ENCODE measurements at regions not wholly inside any gene's neighbourhood (a gene's known extent, or its start where the extent isn't known, plus 50 kb on each side); places are given as distances from the start of the nearest gene placed in this dataset.
A peak's percentile ranks its signal among the peaks of the same experiment; 100 is the strongest.

- DNase-seq: no peak
Observed at GRCh38 chr13:53150568-53150967, 122.0 kb downstream of the OLFM4 start.

GRCh38 chr13:53151336-53152056 is 122.9 kb downstream of the OLFM4 start:
- peak; percentile 71 for DNase-seq

DNA sequence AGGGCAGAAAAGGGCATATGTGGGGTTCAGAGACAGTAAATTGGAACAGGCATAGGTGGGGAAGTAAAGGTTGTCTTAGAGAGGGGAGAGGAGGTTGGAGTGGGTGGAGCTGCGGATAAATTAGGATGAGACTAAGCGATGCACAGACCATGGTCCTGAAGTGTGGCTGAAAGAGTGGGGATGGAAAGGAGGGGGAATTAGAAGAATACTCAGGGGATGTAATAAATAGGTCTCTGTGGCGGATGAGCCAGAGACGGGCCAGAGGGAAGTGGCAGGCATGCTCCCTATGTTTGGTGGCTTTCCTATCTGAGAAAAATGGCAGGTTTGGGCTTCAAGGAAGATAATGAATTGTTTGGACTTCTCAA is 123.4 kb downstream of the OLFM4 start:
- DNase-seq: no peak

DNA sequence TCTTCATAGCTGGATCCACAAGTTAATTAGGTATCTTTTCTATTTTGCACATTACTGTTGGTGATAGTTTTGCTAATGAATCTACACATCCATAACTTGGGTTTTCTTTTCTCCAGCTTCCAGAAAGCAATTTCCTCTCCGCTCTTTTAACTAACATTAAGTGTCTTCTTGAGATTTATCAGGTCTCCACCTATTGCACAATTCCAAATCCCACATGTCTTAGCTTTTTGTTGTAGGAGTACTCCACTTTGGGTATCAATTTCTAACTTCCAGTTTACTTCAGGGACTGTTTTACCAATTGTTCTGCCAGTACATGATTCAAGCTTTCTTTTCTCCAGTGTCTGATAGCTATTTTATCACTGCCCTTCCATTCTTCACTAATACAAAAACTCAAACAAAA is 129.6 kb downstream of the OLFM4 start:
- no peak for DNase-seq

DNA sequence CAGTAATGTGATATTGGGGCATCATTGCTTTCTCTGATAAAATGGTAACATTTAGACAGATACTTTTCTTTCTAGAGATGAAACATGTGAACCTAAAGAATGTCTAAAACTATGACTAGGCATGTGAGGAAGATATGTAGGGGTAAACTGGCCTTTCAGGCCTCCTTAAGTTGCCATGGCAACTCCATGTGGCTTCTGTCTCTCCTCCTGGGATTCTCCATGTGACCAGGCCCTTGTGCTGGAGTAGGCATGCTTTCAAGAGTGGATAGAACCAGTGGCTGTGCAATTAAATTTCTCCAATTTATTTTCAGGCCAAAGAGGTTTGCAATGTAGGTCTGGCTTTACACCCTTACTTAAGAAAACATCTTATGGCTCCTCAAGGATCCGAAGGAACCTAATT is 130.8 kb downstream of the OLFM4 start:
- DNase-seq: no peak

- DNase-seq: no peak
Observed at GRCh38 chr13:53160211-53160610, 131.6 kb downstream of the OLFM4 start.

DNA sequence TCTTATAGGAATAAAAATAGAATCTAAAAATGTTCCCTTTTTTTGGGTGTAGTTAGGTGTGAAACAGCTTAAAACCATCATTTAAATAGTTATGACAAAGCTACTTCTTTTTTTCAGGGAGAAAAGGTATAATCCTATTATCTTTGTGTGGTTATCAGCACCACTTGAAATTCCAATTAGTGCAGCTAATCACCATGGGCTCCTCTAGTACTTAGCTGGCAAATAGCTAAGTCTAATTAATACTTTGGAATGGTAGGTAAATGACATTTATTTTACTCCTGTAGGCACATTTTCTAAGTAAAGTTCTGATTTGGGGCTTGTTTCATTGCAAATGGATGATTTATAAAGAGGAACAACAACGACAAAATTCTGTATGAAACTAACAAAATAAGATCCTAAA is 132.6 kb downstream of the OLFM4 start:
- no peak for DNase-seq

GRCh38 chr13:53165261-53165660 is 136.6 kb downstream of the OLFM4 start:
- no peak for DNase-seq

DNA sequence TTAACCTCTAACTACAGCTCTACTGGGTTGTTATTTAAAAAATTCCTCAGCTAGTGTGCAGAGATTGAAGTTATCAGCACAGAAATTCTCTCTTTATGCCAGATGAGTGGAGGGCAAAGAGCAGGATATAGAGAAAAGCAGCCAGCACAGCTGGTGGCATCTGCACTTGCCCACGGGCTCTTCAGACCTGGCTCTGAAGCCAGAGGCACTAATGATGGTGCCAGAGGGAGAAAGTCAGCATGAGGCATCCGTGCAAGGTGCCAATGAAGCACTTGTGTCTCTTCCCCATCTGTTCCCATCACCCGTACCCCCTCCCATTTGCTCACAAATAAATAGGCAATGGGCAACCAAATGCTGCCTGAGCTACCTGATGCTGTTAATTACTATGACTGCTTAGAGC is 138.9 kb downstream of the OLFM4 start:
- no peak for DNase-seq

GRCh38 chr13:53170910-53171309 is 142.3 kb downstream of the OLFM4 start:
- no peak for DNase-seq

DNA sequence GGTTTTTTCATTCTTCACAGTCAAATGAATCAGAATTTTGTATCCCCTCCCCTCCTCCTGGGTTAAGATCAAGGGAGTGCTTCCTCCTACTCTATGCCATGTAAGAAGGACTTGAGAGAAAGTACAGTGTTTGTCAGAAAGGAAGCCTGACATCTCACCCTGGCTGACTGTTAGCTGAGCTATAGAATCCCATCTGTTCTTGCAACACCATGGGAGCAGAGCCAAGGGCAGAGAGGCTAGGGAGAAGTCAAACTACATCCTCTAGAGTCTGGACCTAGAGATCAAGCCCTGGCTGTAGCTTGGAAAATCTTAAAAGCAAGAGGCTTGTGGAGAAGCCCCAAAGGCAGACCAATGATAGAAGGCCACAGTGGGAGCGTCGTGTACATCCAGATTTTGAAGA is 145.9 kb downstream of the OLFM4 start:
- no peak for DNase-seq

DNA sequence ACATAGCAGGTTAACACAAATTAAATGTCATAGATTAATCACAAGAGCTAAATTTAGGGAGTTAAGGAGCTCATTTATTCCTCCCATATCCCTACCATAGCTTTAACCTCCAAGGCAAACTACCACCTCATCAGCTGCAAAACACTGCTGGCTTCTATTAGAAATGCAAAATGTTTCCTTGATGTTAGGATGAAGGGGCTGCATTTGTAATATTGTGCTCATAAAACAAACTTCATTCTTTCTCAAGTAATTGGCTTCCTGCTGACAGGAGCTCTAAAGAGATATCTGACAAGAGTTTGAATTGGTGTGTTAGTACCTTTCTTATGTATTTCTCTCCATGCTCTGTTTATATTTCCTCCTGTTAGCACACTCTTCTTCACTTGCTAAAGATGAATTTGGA is 152.1 kb downstream of the OLFM4 start:
- DNase-seq: no peak

DNA sequence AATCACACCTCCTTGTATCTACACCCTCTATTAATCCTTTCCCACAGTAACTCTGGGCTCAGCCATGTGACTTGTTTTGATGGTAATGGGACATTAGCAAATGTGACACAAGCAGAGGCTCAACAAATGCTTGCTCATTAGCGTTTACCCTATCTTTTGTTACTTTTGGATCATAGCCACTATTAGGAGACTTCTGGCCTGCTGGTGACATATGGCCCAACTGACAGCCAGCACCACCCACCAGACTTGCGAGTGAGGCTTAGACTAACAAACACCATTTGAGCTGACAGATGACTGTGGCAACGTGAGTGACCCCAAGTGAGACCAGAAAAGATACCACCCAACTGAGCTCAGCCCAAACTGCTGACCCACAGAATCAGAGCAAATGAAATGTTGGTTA is 154.1 kb downstream of the OLFM4 start:
- no peak for DNase-seq

GRCh38 chr13:53188120-53188519 is 159.5 kb downstream of the OLFM4 start:
- DNase-seq: no peak

DNA sequence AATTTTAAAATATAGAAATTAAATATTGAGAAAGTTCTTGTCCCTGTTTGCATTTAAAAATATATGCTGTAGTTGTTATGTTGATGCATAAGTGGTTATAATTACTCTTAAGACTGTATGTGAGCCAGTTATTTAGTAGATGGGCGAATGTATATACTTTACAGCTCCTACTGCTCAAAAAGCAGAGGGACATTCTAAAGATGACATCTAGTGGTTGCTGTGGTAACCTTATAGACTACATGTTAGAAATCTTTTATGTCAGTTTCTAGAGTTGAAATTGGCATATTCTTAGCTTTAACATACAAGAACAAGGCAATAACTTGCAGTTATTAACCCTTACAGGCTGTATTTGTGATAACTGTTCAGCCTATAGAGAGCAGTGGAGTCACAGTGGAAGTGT is 160.5 kb downstream of the OLFM4 start:
- DNase-seq: no peak

DNA sequence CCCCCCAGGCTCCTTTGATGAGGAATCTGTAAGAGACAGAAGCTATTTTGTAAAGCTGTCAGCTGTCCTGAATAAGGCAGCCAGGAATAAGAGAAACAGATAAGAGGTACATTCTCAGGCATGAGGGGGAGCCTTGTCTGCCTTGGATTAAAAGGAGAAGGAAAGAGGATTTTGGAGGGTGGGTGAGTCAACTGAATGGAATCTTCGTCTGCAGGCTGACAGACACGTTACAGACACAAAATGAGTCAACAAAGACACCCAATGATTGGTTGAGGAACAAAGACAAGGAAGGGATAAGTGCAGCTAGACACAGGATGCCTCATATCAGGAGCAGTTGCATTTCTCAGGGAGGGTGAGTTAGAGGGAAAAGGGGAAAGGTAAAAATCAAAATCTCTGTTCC is 162.5 kb downstream of the OLFM4 start:
- no peak for DNase-seq

DNA sequence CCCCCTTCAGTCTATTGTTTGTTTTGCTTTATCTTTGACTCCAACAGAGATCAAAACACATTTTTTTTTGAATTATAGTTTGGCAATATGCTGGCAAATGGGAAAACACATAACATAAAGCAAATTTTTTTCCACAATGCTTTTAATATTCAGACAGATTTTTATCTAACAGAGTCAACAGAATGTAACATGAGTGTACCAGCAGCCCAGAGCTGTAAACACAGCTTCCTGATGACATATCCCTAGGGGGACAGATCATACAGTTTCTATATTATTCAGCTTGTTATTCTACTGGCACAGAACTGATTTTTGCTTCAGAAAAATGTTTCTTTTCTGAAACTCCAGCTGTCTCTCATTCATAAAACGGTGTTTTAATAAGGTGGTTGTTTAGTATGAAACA is 168.8 kb downstream of the OLFM4 start:
- no peak for DNase-seq

DNA sequence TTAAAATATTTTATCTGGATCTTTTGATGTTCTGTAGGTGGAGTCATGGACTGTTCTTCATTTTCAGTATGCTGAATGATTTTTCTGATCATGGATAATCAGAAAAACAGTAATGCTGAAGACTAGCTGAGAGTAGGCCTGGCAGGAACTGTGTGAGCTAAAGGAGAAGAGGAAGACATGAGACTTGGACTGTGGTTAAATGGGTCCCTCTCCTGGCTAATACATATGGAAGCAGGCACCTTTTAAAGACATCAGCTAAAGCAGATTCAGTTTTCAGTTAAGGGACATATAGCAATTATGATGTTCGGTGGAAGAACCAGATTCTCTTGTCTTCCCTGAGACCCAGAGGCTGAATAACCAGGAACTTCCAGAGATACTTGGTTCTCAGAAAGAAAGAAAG is 169.4 kb downstream of the OLFM4 start:
- DNase-seq: no peak

DNA sequence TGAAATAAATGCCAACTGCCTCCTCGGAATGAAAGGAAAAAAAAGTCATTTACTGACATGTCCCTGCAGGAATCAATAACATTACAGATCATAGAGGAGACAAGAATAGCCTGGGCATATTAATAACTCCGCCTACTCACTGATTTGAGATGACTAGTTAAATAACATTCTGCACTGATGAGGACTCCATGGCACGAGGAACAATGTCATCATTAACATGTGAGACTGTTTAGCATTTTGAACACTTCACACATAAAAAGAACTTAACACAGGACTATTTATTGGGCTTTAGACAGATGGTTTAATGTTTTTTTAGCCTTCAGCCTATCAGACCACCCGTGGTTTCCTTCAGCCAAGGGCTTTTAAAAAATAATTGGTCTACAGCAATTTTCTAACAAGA is 170.1 kb downstream of the OLFM4 start:
- DNase-seq: no peak

GRCh38 chr13:53200075-53200474 is 171.5 kb downstream of the OLFM4 start:
- no peak for DNase-seq

DNA sequence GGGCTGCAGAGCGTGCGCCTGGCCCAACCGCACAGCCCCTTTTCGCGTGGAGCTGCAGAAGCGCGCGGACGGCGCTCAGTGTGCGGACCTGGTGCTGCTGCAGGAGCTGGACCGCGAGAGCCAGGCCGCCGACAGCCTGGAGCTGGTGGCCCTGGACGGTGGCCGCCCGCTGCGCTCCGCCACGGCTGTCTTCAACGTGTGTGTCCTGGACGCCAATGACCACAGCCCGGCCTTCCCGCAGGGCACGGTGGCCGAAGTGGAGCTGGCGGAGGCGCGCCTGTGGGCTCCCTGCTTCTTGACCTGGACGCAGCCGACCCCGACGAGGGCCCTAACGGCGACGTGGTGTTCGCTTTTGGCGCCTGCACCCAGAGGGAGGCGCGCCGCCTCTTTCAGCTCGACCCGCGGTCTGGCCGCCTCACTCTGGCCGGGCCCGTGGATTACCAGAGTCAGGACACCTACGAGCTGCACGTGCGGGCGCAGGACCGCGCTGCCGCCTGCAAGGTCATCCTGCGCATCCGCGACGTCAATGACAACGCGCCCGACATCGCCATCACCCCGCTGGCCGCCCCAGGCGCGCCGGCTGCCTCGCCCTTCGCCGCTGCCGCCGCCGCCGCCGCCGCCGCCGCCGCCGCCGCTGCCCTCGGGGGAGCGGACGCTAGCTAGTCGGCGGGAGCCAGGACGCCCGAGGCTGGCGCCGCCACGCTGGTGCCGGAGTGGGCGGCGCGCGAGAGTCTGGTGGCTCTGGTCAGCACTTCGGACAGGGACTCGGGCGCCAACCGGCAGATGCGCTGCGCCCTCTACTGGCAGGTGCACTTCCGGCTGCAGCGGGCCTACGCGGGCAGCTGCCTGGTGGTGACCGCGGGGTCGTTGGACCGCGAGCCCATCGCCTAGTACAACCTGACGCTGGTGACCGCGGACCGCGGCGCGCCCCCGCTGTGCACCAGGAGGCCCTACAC is 172.2 kb downstream of the OLFM4 start:
- DNase-seq: peak; percentile 76

DNA sequence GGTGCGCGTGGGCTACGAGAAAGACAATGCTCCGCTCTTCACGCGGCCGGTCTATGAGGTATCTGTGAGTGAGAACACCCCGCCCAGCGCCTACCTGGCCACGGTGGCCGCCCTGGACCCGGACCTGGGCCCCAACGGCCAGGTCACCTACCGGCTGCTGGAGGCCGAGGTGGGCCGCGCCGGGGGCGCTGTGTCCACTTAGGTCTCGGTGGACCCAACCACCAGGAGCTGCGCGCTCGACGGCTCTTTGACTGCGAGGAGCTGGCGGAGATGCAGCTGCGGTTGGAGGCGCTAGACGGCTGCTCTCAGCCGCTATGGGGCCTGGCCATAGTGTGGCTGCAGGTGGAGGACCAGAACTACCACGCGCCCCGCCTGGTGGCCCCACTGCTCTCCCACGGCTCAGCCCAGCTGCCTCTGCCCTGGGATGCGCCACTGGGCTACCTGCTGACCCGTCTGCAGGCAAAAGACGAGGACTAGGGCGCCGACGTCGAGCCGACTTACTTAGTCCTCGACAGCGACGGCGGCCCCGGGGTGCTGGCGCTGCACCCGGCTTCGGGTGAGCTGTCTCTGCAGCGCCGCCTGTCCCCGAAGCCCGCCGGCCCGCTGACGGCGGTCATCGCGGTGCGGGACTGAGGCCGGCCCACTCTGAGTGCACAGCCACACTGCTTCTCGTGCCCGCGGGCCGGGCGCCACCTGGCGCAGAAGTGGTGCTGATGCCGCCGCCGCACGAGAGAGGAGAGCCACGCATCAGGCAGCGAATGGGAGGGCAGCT is 173.0 kb downstream of the OLFM4 start:
- DNase-seq: peak; percentile 15

DNA sequence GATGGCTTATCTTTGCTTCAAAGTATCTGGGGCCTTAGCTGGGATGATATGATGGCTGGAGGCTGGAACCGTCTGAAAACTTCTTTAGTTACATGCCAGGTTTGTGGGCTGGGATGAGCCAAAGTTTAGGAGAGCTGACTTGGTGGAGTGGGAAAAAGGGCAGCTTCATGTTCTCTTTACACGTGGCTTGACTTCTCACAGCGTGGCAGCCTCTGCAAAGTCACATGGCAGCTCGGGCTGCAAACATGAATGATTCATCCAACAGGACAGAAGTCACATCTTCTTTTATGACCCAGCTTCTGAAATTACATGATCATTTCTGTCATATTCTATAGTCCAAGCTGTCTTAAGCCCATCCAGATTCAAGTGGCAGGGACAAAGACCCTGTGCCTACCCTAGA is 176.0 kb downstream of the OLFM4 start:
- DNase-seq: no peak

GRCh38 chr13:53206455-53206854 is 177.8 kb downstream of the OLFM4 start:
- DNase-seq: peak; percentile 18
